Liver (tissue), 3 donors: ENCODE measurements at regions not wholly inside any gene's neighbourhood (a gene's known extent, or its start where the extent isn't known, plus 50 kb on each side); places are given as distances from the start of the nearest gene placed in this dataset.

Source experiments
- CTCF ChIP-seq: fragments of 150-350 bp; IDR thresholded peaks from 2 replicates; pipeline ENCODE4 v1.5.1; 2017; ENCODE audit warnings: improper control_type of control experiment, low read depth, low read length; ENCODE audit not compliant: missing input control
- RXRA ChIP-seq, 2 donors: IDR thresholded peaks; 2 replicates each; pipeline ENCODE4 v1.6.1; 2017 to 2018; ENCODE audit warnings: antibody characterized with exemption in 2 of 2, mild to moderate bottlenecking in 1 of 2
- YY1 ChIP-seq: IDR thresholded peaks from 2 replicates; pipeline ENCODE4 v1.6.1; 2016; ENCODE audit warnings: antibody characterized with exemption, mild to moderate bottlenecking
- donor health status: healthy.
- donor health status: healthy.

- TF ChIP-seq CTCF, result no peak
- no peak for TF ChIP-seq YY1
- TF ChIP-seq RXRA (IDR thresholded peaks at IDR 0.05), result no peak
Measured at GRCh38 chr7:19920705-19921104, 147.3 kb upstream of the TMEM196 start.
